H9 (cell line): ENCODE measurements at regions not wholly inside any gene's neighbourhood (a gene's known extent, or its start where the extent isn't known, plus 50 kb on each side); places are given as distances from the start of the nearest gene placed in this dataset.

ENCODE experiments used
- DNase-seq: peaks from one replicate; pipeline ENCODE4 v3.0.0-alpha.2; 2017
- H2AFZ ChIP-seq: one replicate; pipeline ENCODE4 v1.6.1; 2013; ENCODE audit warnings: mild to moderate bottlenecking, low read length, control low read depth, moderate library complexity
- H2AK5ac ChIP-seq: 2 replicates; pipeline ENCODE4 v1.6.1; 2013; ENCODE audit warnings: low read length, control low read depth, mixed read lengths; ENCODE audit not compliant: insufficient read length
- H2BK120ac ChIP-seq: one replicate; pipeline ENCODE4 v1.6.1; 2013; ENCODE audit warnings: low read depth, mild to moderate bottlenecking, low read length, control low read depth, inconsistent platforms; ENCODE audit not compliant: poor library complexity, severe bottlenecking
- H2BK12ac ChIP-seq: 2 replicates; pipeline ENCODE4 v1.6.1; 2013; ENCODE audit warnings: low read length, control low read depth, mixed read lengths, low read depth; ENCODE audit not compliant: insufficient read length
- H2BK15ac ChIP-seq: 2 replicates; pipeline ENCODE4 v1.6.1; 2013; ENCODE audit warnings: low read depth, low read length, control low read depth
- H2BK20ac ChIP-seq: one replicate; pipeline ENCODE4 v1.6.1; 2013; ENCODE audit warnings: low read depth, mild to moderate bottlenecking, low read length, control low read depth, inconsistent platforms; ENCODE audit not compliant: poor library complexity, severe bottlenecking
- H2BK5ac ChIP-seq: 2 replicates; pipeline ENCODE4 v1.6.1; 2013; ENCODE audit warnings: low read length, control low read depth, mixed read lengths; ENCODE audit not compliant: insufficient read length
- H3K14ac ChIP-seq: 2 replicates; pipeline ENCODE4 v1.6.1; 2013; ENCODE audit warnings: low read length, control low read depth; ENCODE audit not compliant: insufficient read depth
- H3K18ac ChIP-seq: 2 replicates; pipeline ENCODE4 v1.6.1; 2013; ENCODE audit warnings: low read depth, mild to moderate bottlenecking, mixed read lengths, low read length, control low read depth; ENCODE audit not compliant: insufficient read length
- H3K23ac ChIP-seq: 2 replicates; pipeline ENCODE4 v1.6.1; 2013; ENCODE audit warnings: low read length, control low read depth, mixed read lengths, low read depth; ENCODE audit not compliant: insufficient read length
- H3K23me2 ChIP-seq: 2 replicates; pipeline ENCODE4 v1.6.1; 2013; ENCODE audit warnings: low read depth, mild to moderate bottlenecking, mixed read lengths, low read length, control low read depth; ENCODE audit not compliant: insufficient read length, poor library complexity, severe bottlenecking
- H3K27ac ChIP-seq: 2 replicates; pipeline ENCODE4 v1.5.1; 2013; ENCODE audit warnings: low read length, control low read depth, mixed read lengths, low read depth; ENCODE audit not compliant: insufficient read length
- H3K27me3 ChIP-seq: 2 replicates; pipeline ENCODE4 v1.6.1; 2013; ENCODE audit warnings: low read length, control low read depth, inconsistent platforms; ENCODE audit not compliant: insufficient read depth
- H3K4ac ChIP-seq: 2 replicates; pipeline ENCODE4 v1.6.1; 2013; ENCODE audit warnings: low read depth, mild to moderate bottlenecking, control low read depth, inconsistent platforms, low read length, moderate library complexity
- H3K4me1 ChIP-seq: 2 replicates; pipeline ENCODE4 v1.6.1; 2013; ENCODE audit warnings: low read length, control low read depth, inconsistent platforms; ENCODE audit not compliant: insufficient read depth
- H3K4me2 ChIP-seq: 2 replicates; pipeline ENCODE4 v1.6.1; 2013; ENCODE audit warnings: low read length, control low read depth, mixed read lengths; ENCODE audit not compliant: insufficient read length, insufficient read depth
- H3K56ac ChIP-seq: 2 replicates; pipeline ENCODE4 v1.6.1; 2013; ENCODE audit warnings: low read depth, mild to moderate bottlenecking, mixed read lengths, low read length, control low read depth; ENCODE audit not compliant: insufficient read length
- H3K79me1 ChIP-seq: 2 replicates; pipeline ENCODE4 v1.6.1; 2013; ENCODE audit warnings: low read depth, mild to moderate bottlenecking, moderate library complexity, low read length, control low read depth, inconsistent platforms; ENCODE audit not compliant: insufficient read depth, poor library complexity, severe bottlenecking
- H3K79me2 ChIP-seq: 2 replicates; pipeline ENCODE4 v1.6.1; 2013; ENCODE audit warnings: low read length, control low read depth, inconsistent platforms; ENCODE audit not compliant: insufficient read depth
- H3K9ac ChIP-seq: 2 replicates; pipeline ENCODE4 v1.6.1; 2013; ENCODE audit warnings: low read length, control low read depth, mixed read lengths; ENCODE audit not compliant: insufficient read length; ENCODE audit errors: extremely low read depth
- H3K9me3 ChIP-seq: one replicate; pipeline ENCODE4 v1.6.1; 2013; ENCODE audit warnings: low read depth, low read length, inconsistent platforms; ENCODE audit not compliant: control insufficient read depth
- H3T11ph ChIP-seq: one replicate; pipeline ENCODE4 v1.6.1; 2013; ENCODE audit warnings: mild to moderate bottlenecking, low read length, control low read depth, inconsistent platforms
- H4K20me1 ChIP-seq: one replicate; pipeline ENCODE4 v1.6.1; 2013; ENCODE audit not compliant: control insufficient read depth, insufficient read length, insufficient read depth
- H4K5ac ChIP-seq: 2 replicates; pipeline ENCODE4 v1.6.1; 2013; ENCODE audit warnings: low read depth, mild to moderate bottlenecking, mixed read lengths, low read length, control low read depth; ENCODE audit not compliant: insufficient read length
- H4K8ac ChIP-seq: replicated peaks from 2 replicates; pipeline ENCODE4 v1.6.1; 2013; ENCODE audit warnings: low read length, control low read depth, mixed read lengths, low read depth; ENCODE audit not compliant: insufficient read length
- H4K91ac ChIP-seq: 2 replicates; pipeline ENCODE4 v1.6.1; 2013; ENCODE audit warnings: low read depth, mild to moderate bottlenecking, moderate library complexity, mixed read lengths, low read length, control low read depth; ENCODE audit not compliant: insufficient read length
- H3K27ac Mint-ChIP-seq, 3 experiments: 2 replicates in 2 of 3; 3 replicates in 1 of 3; pipeline ENCODE4 v1.8.0; 2020 to 2021; ENCODE audit warnings: mixed read lengths in 3 of 3, mild to moderate bottlenecking in 1 of 3, moderate library complexity in 1 of 3
- H3K27me3 Mint-ChIP-seq: 2 replicates; pipeline ENCODE4 v1.8.0; 2021; ENCODE audit warnings: low read depth, mild to moderate bottlenecking, moderate library complexity, mixed read lengths
- H3K36me3 Mint-ChIP-seq, 3 experiments: 2 replicates in 2 of 3; 3 replicates in 1 of 3; pipeline ENCODE4 v1.8.0; 2020 to 2021; ENCODE audit warnings: low read depth in 3 of 3, mixed read lengths in 3 of 3; ENCODE audit not compliant: insufficient read depth in 1 of 3
- H3K4me1 Mint-ChIP-seq, 2 experiments: 2 replicates each; pipeline ENCODE4 v1.8.0; 2020; ENCODE audit warnings: mixed read lengths in 2 of 2
- H3K4me3 Mint-ChIP-seq, 2 experiments: 2 replicates in 1 of 2; 3 replicates in 1 of 2; pipeline ENCODE4 v1.8.0; 2020 to 2021; ENCODE audit warnings: mild to moderate bottlenecking in 2 of 2, mixed read lengths in 2 of 2, moderate library complexity in 1 of 2
- H3K9me3 Mint-ChIP-seq, 2 experiments: 2 replicates in 1 of 2; 3 replicates in 1 of 2; pipeline ENCODE4 v1.8.0; 2020; ENCODE audit warnings: mild to moderate bottlenecking in 2 of 2, mixed read lengths in 2 of 2, moderate library complexity in 1 of 2
- CTCF ChIP-seq: fragments of 200-600 bp; sonication (generic); conservative IDR thresholded peaks from 3 replicates; pipeline ENCODE4 v1.8.0; 2021; ENCODE audit warnings: antibody characterized with exemption, mild to moderate bottlenecking
- WGBS: extraction: QIAGEN DNeasy Blood & Tissue Kit; methylation state at CpG from one replicate; pipeline ENCODE4 v1.1.7; 2013; ENCODE audit warnings: missing lambda C conversion rate, low lambda C conversion rate, mixed read lengths; ENCODE audit not compliant: insufficient read length; ENCODE audit errors: extremely low coverage; 5-methylcytosine and 5-hydroxymethylcytosine counted together

GRCh38 chr3:154517404-154517803 is 87.4 kb upstream of the GPR149 start:
- Histone ChIP-seq H4K91ac (no peak overlapping the region), H2BK5ac (no peak overlapping the region), H2BK120ac (no peak overlapping the region), H3K14ac (no peak overlapping the region), H2BK20ac (no peak overlapping the region), H3K18ac (no peak overlapping the region), H3K27ac (no peak overlapping the region), H2BK15ac (no peak overlapping the region), H3K79me1 (no peaks in the 10 kb centered on the region), H3K4ac (no peak overlapping the region), H3K23ac (no peak overlapping the region), H4K8ac (no peak overlapping the region), H3K79me2 (no peaks in the 10 kb centered on the region), H3K9ac (no peak overlapping the region), H2BK12ac (no peak overlapping the region), H3K9me3 (no peaks in the 10 kb centered on the region), H3K27me3 (no peaks in the 10 kb centered on the region), H3K4me1 (no peaks in the 10 kb centered on the region), H2AFZ (no peak overlapping the region), H4K5ac (no peak overlapping the region), H4K20me1 (no peaks in the 10 kb centered on the region), H3T11ph (no peak overlapping the region), H3K4me2 (no peak overlapping the region), H3K23me2 (no peaks in the 10 kb centered on the region), H2AK5ac (no peak overlapping the region), H3K56ac (no peak overlapping the region)
- Mint-ChIP-seq H3K36me3 (no peaks in the 10 kb centered on the region), H3K9me3 (no peaks in the 10 kb centered on the region), H3K27me3 (no peaks in the 10 kb centered on the region), H3K4me3 (no peak overlapping the region), H3K4me1 (0 out of 4 replicates have a peak, but pooled peaks cover 0 to 4% of the 10 kb centered on the region in 2 experiments), H3K27ac (no peak overlapping the region)
- no peak for DNase-seq
- no CpG with 5 or more reads among the region's 2 CpGs for WGBS
- no peak for TF ChIP-seq CTCF
